ENCODE measurements at regions not wholly inside any gene's neighbourhood (a gene's known extent, or its start where the extent isn't known, plus 50 kb on each side); places are given as distances from the start of the nearest gene placed in this dataset.

DNA sequence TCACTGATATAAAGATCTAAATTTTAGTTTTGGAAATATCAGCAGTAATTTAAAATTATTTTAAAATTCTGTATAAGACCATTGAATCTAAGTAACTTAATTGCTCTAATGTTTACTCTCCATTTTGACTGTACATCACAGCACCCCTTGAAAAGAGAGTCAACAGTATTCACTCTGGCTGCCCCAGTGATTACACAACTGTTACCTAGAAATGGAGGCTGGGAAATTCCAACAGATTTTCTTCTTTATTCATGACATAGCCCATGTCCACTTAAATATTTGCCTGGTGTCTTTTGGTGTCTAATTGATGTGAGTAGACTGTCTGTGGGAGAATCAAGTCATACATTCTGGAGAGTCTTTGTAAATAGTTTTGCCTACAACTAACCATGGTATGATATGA, 301.8 kb upstream of the CDH6 start:
- TF ChIP-seq, protein P1, sequence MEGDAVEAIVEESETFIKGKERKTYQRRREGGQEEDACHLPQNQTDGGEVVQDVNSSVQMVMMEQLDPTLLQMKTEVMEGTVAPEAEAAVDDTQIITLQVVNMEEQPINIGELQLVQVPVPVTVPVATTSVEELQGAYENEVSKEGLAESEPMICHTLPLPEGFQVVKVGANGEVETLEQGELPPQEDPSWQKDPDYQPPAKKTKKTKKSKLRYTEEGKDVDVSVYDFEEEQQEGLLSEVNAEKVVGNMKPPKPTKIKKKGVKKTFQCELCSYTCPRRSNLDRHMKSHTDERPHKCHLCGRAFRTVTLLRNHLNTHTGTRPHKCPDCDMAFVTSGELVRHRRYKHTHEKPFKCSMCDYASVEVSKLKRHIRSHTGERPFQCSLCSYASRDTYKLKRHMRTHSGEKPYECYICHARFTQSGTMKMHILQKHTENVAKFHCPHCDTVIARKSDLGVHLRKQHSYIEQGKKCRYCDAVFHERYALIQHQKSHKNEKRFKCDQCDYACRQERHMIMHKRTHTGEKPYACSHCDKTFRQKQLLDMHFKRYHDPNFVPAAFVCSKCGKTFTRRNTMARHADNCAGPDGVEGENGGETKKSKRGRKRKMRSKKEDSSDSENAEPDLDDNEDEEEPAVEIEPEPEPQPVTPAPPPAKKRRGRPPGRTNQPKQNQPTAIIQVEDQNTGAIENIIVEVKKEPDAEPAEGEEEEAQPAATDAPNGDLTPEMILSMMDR (IDR thresholded peaks at IDR 0.05; ENCODE audit: insufficient read depth, low read length, poor library complexity, severe bottlenecking) = no peak
- Histone ChIP-seq H3K4me3 (replicated peaks; ENCODE audit: low read depth, low read length) (no peak overlapping the region), H3K27me3 (replicated peaks; ENCODE audit: control insufficient read depth, insufficient read depth, low read length) (no peaks in the 10 kb centered on the region), H3K36me3 (ENCODE audit: control insufficient read depth, insufficient read depth, low read length) (no peaks in the 10 kb centered on the region)
- DNase-seq (ENCODE audit: extremely low read depth, insufficient read length) = no peak

- TF ChIP-seq, protein P1 (IDR thresholded peaks at IDR 0.05; ENCODE audit: insufficient read depth, low read length, poor library complexity, severe bottlenecking) = no peak
- no peak for DNase-seq (ENCODE audit: extremely low read depth, insufficient read length)
These were observed 303.1 kb upstream of the CDH6 start for GRCh38 chr5:30890377-30890776.

DNA sequence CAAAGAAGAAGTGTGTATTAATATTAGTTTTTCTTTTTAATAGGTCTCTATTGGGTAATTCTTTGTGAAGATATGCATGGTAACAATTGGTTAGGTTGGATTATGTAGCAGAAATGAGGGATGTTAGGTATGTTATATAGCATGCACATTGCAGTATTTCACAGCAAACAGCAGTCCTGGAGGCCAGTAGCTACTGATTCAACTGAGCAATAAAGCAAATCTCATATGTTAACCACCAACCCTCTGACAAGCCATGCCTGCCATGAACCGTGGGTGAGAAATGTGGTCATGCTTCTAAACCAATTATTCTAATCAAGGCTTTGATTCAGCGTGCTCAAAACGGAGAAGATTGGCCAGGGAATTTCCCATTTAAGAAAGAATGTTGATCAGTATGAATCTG, 313.0 kb upstream of the CDH6 start:
- no peak overlapping the region for H3K4me3 ChIP-seq (replicated peaks; ENCODE audit: low read depth, low read length)
- DNase-seq (ENCODE audit: extremely low read depth, insufficient read length) = no peak
- H3K36me3 ChIP-seq (ENCODE audit: control insufficient read depth, insufficient read depth, low read length) = no peaks in the 10 kb centered on the region
- no peaks in the 10 kb centered on the region for H3K27me3 ChIP-seq (replicated peaks; ENCODE audit: control insufficient read depth, insufficient read depth, low read length)
- TF ChIP-seq, protein P1 (IDR thresholded peaks at IDR 0.05; ENCODE audit: insufficient read depth, low read length, poor library complexity, severe bottlenecking) = no peak

More at GRCh38 chr5:30890377-30890776, 303.1 kb upstream of the CDH6 start:
- Histone ChIP-seq H3K27me3 (replicated peaks; ENCODE audit: control insufficient read depth, insufficient read depth, low read length) (no peaks in the 10 kb centered on the region), H3K4me3 (replicated peaks; ENCODE audit: low read depth, low read length) (no peak overlapping the region), H3K36me3 (ENCODE audit: control insufficient read depth, insufficient read depth, low read length) (no peaks in the 10 kb centered on the region)

DNA sequence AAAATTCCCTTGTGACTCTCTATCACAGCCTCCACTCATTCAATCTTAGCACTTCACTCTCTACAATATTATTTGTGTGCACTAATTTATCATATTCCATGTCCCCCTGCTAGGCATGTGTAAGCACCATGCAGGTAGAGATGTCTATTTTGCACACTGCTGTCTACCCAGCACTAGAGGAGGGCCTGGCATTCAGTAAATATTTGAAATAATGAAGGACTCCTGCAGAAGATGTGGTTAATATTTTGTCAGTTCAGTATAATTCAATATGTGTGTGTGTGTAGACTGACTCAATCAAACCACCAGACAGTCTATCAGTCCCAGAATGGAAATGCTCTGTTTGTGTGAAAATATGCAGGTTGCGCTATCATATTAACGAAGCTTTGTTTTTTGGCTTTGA, 313.6 kb upstream of the CDH6 start:
- TF ChIP-seq, protein P1 (IDR thresholded peaks at IDR 0.05; ENCODE audit: insufficient read depth, low read length, poor library complexity, severe bottlenecking) = no peak
- no peak for DNase-seq (ENCODE audit: extremely low read depth, insufficient read length)
- Histone ChIP-seq H3K27me3 (replicated peaks; ENCODE audit: control insufficient read depth, insufficient read depth, low read length) (no peaks in the 10 kb centered on the region), H3K4me3 (replicated peaks; ENCODE audit: low read depth, low read length) (no peak overlapping the region), H3K36me3 (ENCODE audit: control insufficient read depth, insufficient read depth, low read length) (no peaks in the 10 kb centered on the region)

GRCh38 chr5:30878746-30879145, 314.7 kb upstream of the CDH6 start:
- no peak for DNase-seq (ENCODE audit: extremely low read depth, insufficient read length)
- TF ChIP-seq, protein P1 (IDR thresholded peaks at IDR 0.05; ENCODE audit: insufficient read depth, low read length, poor library complexity, severe bottlenecking) = no peak
- Histone ChIP-seq H3K27me3 (replicated peaks; ENCODE audit: control insufficient read depth, insufficient read depth, low read length) (no peaks in the 10 kb centered on the region), H3K36me3 (ENCODE audit: control insufficient read depth, insufficient read depth, low read length) (no peaks in the 10 kb centered on the region), H3K4me3 (replicated peaks; ENCODE audit: low read depth, low read length) (no peak overlapping the region)

GRCh38 chr5:30878296-30878695, 315.2 kb upstream of the CDH6 start:
- Histone ChIP-seq H3K4me3 (replicated peaks; ENCODE audit: low read depth, low read length) (no peak overlapping the region), H3K36me3 (ENCODE audit: control insufficient read depth, insufficient read depth, low read length) (no peaks in the 10 kb centered on the region), H3K27me3 (replicated peaks; ENCODE audit: control insufficient read depth, insufficient read depth, low read length) (no peaks in the 10 kb centered on the region)
- DNase-seq (ENCODE audit: extremely low read depth, insufficient read length) = no peak
- TF ChIP-seq, protein P1 (IDR thresholded peaks at IDR 0.05; ENCODE audit: insufficient read depth, low read length, poor library complexity, severe bottlenecking) = no peak

All from GM06990 (cell line).